ENCODE measurements at regions not wholly inside any gene's neighbourhood (a gene's known extent, or its start where the extent isn't known, plus 50 kb on each side); places are given as distances from the start of the nearest gene placed in this dataset.

- TF ChIP-seq CREB5 (CRISPR knock-in tag; IDR thresholded peaks at IDR 0.05; ENCODE audit: low read depth): no peak
- no peak for TF ChIP-seq ZNF70 (CRISPR knock-in tag; IDR thresholded peaks at IDR 0.05)
- no peak for TF ChIP-seq CSDC2 (CRISPR knock-in tag; IDR thresholded peaks at IDR 0.05)
- no peak for TF ChIP-seq PPARA (CRISPR knock-in tag; IDR thresholded peaks at IDR 0.05; ENCODE audit: borderline replicate concordance)
- no peak for TF ChIP-seq TCF4 (CRISPR knock-in tag; IDR thresholded peaks at IDR 0.05; ENCODE audit: borderline replicate concordance)
- TF ChIP-seq CSRNP3 (CRISPR knock-in tag; IDR thresholded peaks at IDR 0.05): no peak
Measured at GRCh38 chr6:14222956-14223355, 105.4 kb downstream of the CD83 start (continued).

GRCh38 chr6:14224359-14225103 lies 107.0 kb downstream of the CD83 start:
- no peak for ATAC-seq
- TF ChIP-seq ZC3H10 (CRISPR knock-in tag; IDR thresholded peaks at IDR 0.05): no peak
- no peak for TF ChIP-seq PPARA (CRISPR knock-in tag; IDR thresholded peaks at IDR 0.05; ENCODE audit: borderline replicate concordance)
- TF ChIP-seq PATZ1 (CRISPR knock-in tag; IDR thresholded peaks at IDR 0.05; ENCODE audit: borderline replicate concordance): no peak
- TF ChIP-seq ZFP30 (CRISPR knock-in tag; IDR thresholded peaks at IDR 0.05): no peak
- TF ChIP-seq ISL1 (CRISPR knock-in tag; IDR thresholded peaks at IDR 0.05): no peak
- no peak for TF ChIP-seq POU6F1 (CRISPR knock-in tag; IDR thresholded peaks at IDR 0.05; ENCODE audit: borderline replicate concordance, low read depth)
- TF ChIP-seq GLIS3 (CRISPR knock-in tag; IDR thresholded peaks at IDR 0.05): no peak
- no peak for TF ChIP-seq OSR1 (CRISPR knock-in tag; IDR thresholded peaks at IDR 0.05)
- TF ChIP-seq CREB5 (CRISPR knock-in tag; IDR thresholded peaks at IDR 0.05; ENCODE audit: low read depth): no peak
- no peak for TF ChIP-seq ZNF565 (CRISPR knock-in tag; conservative IDR thresholded peaks at IDR 0.05; ENCODE audit: low read depth)
- TF ChIP-seq TOX (CRISPR knock-in tag; IDR thresholded peaks at IDR 0.05; ENCODE audit: borderline replicate concordance): no peak
- no peak for TF ChIP-seq ZFP3 (CRISPR knock-in tag; IDR thresholded peaks at IDR 0.05)
- TF ChIP-seq TSHZ2 (CRISPR knock-in tag; IDR thresholded peaks at IDR 0.05): no peak

DNA sequence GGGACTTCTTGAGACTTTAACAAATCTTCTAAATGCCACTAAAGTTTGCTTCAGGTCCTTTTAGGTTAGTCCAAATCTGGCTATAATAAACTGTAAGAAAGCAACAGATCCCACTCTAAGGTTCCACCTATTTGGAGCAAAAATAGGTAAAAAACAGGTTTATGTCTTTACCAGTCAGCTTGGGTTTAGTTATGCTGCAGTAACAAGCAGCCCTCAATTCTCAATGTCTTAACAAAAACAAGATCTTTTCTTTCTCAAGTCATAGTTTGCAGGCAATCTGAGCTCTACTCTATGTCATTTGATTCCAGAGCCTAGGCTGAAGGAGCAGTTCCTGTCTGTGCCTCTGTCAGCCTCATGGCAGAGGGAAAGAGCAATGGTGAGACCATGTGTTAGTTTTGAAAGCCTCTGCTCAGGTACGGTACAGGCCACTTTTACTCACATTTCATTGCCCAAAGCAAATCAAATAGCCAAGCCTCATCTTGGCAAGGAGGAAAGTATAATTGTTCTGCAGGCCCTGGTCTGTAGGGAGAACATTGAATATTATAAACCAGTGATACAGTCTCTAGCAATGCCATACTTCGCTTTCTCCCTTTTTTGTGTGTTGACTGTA lies 108.6 kb downstream of the CD83 start:
- no peak for ATAC-seq
- TF ChIP-seq TSHZ2 (CRISPR knock-in tag; IDR thresholded peaks at IDR 0.05) (no peak), TCF4 (CRISPR knock-in tag; IDR thresholded peaks at IDR 0.05; ENCODE audit: borderline replicate concordance) (no peak), BACH2 (CRISPR knock-in tag; IDR thresholded peaks at IDR 0.05; ENCODE audit: borderline replicate concordance) (no peak), ZC3H10 (CRISPR knock-in tag; IDR thresholded peaks at IDR 0.05) (no peak)
